Head of caudate nucleus (tissue), 42 donors: ENCODE measurements at regions not wholly inside any gene's neighbourhood (a gene's known extent, or its start where the extent isn't known, plus 50 kb on each side); places are given as distances from the start of the nearest gene placed in this dataset.

Source experiments
- DNase-seq, 42 donors: peaks; one replicate each; pipeline versions ENCODE4 v3.0.0 to v3.0.0-alpha.2; 2020 to 2021; ENCODE audit warnings: mixed read lengths in 7 of 42
- intact Hi-C: fragments of 100-400 bp; cut with DNase I; formaldehyde crosslinking; loops from one replicate; pipeline ENCODE4 v1.15.0; 2022

DNA sequence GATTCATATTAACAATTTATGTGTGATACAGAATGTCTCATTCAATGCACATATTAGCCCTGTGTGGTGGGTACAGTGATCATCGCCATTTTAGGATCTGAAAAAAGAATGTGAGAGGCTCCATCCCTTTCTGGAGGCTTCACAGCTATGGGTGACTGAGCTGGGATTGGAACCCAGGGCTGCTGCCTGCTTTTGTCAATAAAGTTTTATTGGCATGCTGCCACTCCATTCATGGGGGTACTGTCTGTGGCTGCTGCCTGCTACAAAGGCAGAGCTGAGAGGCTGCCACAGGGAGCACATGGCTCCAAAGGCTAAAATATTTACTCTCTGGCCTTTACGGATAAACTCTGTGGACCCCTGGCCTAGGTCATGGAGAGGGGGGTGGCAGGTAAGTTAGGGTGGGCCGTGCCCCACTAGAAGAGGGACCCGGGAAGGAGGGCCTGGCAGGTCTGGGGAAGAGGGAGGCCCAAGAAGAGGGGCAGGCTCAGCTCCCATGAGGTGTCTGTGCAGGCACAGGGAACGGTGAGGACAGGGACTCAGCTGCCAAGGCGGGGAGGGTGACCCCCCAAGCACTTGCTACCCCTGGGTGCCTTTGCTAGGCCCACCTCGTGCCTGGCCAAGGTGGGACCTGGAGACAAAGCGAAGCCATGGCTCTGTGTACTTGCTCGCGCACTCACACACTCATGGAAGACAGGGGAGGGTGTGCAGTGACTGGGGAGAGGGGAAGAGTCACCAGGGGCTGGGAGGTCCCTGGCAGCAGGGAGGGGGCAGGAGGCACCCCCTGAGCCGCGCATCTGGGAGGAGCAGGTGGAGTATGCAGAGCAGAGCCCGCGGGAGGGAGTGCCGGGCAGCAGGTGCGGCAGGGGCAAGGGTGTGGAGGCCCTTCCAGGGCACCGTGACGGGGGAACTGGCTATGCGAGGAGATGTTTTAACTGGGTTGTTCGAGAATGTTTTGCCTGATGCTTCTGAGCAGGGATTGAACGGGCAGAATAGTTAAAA lies 335.3 kb downstream of the CTTN start:
- DNase-seq, result no peak
- intact Hi-C loops, result no loop called here

DNA sequence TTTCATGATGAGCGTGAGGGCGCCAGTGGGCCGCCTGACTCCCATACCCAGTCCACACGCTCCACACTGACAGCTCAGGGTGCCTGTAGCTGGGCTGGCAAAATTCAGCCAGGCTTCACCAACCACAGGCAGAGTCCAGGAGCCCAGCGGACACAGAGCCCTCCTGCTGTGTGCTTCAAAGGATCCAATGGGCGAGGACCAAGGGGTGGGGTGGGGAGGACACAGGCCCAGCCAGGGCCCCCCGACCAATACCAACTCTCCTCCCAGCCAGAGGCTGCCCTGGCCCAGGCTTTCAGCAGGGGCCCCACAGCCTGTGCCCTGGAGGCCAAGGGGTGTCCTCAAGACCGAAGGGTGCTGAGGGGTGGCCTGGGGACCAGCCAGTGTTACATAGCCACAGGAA lies 336.1 kb downstream of the CTTN start:
- intact Hi-C loops, result no loop called here
- DNase-seq, result no peak

DNA sequence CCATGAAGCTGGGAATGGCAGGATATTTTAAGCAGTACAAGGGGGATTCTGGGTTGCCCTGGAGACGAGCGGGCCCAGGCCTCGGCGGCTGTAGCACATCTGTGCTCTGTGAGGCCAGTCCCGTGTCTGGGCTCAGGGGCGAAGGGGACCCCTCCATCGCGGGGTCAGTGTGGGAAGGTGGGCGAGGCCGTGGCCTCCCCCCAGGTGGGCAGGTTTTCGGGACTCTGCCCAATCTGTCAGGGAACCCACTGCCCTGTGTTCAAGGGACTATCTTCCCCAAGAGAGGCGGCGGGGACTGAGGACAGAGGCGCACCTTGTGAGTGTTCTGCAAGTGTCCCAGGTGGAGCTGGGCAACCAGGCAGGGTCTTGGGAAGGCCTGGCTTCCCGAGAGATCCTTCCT lies 336.6 kb downstream of the CTTN start:
- intact Hi-C loops, result no loop called here
- DNase-seq, result no peak

DNA sequence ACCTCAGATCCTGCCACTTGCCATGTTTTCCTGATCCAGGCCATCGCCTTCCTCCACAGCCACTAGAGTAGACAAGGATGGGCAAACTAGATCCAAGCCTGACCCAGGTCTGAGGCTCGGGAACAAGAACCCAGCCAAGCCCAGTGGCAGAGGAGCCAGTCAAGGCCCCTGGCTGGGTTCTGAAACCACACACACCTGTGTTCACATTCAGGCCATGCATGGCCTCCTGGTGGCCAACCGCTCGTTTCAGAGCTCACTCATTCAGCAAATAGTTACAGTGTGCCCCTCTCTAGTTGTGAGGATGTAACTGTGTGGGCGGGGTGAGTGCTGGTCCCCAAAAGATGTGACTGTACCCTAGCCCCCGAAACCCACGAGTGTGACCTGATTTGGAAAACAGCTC lies 337.6 kb downstream of the CTTN start:
- no peak for DNase-seq
- intact Hi-C loops, result no loop called here

DNA sequence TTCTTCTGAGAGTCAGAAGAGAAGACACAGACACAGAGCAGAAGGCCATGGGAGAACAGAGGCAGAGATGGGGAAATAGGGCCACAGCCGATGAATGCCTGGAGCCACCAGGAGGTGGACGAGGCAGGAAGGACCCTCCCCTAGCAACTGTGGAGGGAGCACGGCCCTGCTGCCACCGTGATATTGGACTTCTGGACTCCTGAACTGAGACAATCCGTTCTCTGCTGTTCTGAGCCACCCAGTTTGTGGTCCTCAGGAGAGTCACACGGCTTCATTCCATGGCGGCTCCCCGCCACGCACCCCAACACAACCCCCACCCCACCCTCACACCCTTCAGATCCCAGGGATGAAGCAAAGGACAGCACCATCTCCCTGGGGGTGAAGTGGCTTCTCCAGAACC lies 338.1 kb downstream of the CTTN start:
- DNase-seq, result no peak
- intact Hi-C loops, result no loop called here

DNA sequence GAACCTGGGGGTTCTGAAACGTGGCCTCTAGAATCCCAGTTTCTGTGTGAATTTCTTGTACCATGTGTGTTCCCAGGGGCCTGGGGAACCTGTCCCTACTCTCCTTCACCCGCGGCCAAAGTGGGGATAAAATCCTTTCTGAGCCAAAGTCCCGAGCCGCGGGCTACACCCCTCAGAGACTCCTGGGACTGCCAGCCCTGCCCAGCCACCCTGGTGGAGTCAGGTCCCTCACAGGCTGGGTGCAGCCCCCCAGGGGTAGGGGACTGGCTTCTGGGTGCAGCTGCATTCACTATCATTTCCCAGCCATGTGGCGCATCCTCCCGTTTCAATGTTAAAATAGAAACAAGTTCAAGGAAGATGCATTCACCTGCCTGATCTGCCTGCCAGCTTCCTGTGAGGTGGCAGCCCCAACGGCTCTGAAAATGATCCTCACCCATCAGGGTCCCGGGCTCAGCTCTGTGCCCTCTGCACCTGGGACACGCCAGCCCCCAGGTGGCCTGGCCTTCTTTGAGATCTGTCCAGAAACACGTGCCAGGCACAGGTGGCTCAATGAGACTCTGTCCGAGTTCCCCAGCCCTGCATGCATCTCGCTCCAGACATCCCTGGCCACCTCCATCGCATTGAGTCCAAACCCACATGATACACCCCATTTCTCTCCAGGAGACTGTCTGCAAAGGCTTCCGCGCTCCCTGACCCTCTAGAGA lies 338.8 kb downstream of the CTTN start:
- DNase-seq, result no peak
- intact Hi-C loops, result no loop called here

DNA sequence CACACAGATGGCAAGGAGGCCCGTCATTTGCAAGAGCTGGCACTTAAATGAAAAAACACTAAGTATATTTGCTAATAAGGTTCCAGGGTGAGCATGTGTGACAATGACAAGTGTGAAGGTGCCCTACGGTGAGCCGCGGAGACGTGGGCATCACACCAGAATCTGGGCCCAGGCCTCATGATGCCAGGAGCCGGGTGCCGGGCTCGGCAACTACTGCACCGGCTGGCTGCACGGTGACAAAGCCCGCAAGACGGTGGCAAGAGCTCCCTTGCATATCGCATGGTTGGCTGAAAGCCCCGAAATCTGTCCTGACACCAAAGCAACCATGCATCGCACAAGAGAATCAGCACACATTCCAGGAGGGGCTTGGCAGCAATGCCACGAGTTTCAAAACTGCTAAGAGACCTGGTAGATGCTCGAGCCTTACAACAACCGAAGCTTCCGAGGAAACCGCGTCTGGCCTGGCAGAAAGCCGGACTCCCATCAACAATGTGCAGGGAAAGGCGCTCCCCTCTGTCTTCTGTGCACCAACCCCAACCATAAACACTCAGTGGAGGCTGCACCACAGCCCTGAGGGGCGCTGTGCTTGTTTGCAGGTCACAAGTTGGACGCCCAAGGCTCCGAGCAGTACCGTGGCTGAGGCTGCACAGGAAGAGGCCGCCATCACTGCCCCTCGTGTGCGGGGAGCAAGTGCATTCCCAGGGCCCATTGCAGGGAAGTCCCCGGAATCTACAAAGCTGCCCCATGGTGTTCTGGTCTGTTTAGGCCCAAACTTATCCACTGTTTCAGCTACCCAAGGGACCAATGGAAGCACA lies 339.7 kb downstream of the CTTN start:
- intact Hi-C loops, result no loop called here
- DNase-seq, result no peak

DNA sequence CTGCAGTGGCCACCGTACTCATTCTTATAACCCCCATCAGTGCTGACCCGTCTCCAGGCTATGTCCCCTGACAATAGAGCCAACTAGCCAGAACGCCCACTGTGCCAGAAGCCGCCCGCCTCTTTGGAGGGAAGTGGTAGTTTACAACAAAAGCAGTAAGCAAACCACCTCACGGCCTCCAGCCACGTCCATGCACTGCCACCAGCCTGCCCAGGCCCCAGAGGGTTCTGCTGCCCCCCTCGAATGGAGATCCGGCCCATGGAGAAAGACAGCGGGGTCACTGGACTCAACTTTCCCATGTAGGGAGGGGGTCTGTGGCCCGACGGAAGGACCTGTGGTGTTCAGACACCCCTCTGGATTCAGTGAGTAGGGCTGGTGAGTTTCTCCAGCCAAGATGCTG lies 340.3 kb downstream of the CTTN start:
- intact Hi-C loops, result no loop called here

DNA sequence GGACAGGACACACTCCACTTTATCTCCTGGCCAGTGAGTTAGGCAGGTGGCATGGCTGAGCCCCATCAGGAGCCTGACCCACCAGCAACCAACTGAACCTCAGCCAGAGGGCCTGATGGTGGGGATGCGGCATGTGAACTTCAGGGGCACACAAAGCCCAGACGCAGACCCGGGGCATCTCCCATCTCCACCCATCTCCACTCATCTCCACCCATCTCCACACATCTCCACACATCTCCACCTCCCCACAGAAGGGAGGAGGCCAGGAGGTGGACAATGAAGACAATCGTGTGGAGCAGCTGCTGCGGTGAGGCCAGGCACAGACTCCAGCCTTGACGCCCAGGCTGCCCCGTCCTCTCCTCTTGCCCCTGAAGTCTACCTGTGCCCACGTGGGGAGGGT lies 340.8 kb downstream of the CTTN start:
- intact Hi-C loops, result no loop called here
- no peak for DNase-seq

More for the DNA sequence above, 340.3 kb downstream of the CTTN start:
- DNase-seq, result no peak

DNA sequence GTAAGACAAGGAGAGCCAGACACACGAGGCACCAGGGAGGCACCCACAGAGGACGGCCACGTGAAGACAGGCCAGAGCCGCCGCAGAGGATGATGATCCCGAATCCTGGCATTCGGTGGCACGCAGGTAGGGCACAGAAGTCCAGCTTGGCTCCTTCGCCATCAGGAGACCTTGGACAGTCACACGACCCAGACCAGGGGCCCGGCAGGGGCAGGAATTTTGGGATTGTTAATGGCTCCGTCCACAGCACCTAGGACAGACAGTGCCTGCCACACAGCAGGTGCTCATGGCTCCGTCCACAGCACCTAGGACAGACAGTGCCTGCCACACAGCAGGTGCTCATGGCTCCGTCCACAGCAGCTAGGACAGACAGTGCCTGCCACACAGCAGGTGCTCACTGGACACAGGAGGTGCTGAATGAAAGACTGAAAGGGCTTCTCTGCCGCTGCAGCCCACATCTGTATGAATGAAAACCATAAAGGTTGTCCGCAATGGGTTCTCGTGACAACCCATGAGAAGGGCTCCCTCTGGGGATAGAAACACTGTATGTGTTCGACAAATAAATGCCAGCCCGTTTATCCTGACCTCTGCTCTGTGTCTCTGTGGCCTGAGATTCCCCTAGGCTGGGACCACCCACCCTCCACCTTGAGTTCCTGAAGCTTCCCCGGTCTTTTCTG lies 341.6 kb downstream of the CTTN start:
- DNase-seq, result peak in 3 of 42 donors; percentile 16 to 46 (median 21)
- intact Hi-C loops, result no loop called here

DNA sequence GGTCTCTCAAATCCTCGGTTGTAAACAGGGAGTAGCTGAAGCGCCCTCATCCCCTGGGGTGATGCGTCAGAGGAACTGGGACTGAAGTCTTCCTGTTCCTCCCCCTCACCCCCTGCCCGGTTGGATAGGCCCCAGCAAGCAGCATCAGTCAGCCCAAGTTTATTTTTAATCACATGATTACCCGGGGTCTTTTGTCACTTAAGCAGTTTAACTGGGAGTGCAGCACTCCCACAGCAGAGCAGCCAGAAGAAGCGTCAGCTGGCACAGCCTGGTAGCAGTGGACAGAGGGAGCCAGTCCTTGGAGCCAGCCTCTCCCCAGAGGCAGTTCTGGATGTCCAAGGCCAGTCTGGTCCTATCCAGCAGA lies 342.1 kb downstream of the CTTN start:
- intact Hi-C loops, result no loop called here
- no peak for DNase-seq

DNA sequence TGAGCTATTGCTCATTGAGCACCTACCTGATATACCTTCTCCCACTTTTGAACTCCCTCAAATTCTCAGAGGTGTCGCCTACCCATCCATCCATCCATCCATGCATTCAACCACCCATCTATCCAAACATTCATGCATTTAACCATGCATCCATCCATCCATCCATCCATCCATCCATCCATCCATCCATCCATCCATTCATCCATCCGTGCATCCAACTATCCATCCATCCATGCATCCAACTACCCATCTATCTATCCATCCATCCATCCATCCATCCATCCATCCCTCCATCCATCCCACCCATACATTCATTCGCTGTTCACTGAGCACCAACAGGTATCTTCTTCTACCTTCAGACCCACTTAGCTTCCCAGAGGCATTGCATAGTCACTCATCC lies 342.8 kb downstream of the CTTN start:
- no peak for DNase-seq
- intact Hi-C loops, result no loop called here

DNA sequence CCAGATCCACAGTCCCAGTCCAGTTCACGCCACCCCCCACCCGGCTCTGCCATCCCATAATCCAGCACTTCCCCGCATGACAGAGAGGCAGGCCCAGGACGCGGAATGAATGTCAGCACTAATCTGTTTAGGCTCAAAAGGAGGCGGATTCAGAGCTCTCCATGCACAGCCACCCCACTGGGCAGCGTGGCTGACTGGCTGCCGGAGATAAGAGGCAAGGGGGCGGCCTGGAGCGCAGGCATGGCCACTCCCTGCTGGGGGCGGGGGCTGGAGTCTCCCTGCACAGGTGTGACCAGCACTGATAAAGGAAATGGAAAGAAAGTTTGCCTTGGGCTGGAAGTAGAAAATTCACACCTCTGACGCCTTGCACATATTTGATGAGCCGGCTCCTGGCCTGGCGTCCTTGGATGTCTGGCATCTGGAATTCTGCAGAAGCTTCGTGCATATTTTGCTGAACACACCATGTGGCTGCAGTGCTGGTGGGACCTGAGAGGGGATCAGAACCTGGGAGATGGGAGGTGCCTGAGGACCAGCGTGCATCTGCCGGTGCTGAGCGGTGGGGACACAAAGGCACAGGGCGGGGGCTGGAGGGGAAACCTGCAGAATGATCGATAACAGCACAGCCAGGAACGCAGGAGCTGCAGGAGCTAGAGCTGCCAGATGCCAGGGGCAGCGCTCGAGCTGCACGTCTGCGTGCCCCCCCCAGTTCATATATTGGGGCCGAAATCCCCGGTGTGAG lies 344.4 kb downstream of the CTTN start:
- peak in 1 of 42 donors; percentile 27 for DNase-seq
- intact Hi-C loops, result no loop called here

DNA sequence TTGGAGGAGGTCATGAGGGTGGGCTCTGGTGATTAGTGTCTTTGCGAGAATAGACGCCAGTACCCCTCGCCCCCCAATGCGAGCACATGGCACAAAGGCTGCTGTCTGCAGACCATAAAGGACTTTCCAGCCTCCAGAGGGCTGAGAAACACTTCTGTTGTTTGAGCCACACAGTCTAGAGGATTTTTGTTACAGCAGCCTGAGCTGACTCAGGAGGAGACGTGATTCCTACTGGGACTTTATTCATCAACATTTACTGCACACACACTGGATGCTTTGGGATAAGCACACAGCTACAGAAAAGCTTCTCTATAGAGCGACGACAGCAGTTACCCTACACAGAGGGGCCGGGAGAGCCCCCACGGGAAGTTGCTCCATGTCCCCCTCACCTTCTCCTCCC lies 345.0 kb downstream of the CTTN start:
- intact Hi-C loops, result no loop called here
- no peak for DNase-seq

DNA sequence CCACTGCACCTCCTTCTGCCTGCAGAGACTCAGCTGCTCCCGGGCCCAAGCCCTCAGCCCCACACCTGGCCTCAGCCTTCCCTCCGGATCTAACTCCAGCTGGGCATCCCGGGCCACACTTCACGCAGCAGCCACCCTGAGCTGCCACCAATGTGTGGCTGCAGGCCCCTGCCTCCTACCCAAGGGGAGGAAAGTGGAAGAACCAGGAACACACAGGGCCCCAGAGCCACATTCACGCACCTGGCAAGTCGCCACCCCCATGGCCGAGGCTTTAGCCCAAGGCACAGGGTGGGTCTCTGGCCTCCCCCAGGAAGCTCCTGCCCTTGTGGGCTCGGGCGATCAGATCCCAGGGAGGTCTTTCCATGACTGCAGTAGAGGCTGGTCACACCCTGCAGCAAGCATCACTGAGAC lies 345.6 kb downstream of the CTTN start:
- intact Hi-C loops, result no loop called here

DNA sequence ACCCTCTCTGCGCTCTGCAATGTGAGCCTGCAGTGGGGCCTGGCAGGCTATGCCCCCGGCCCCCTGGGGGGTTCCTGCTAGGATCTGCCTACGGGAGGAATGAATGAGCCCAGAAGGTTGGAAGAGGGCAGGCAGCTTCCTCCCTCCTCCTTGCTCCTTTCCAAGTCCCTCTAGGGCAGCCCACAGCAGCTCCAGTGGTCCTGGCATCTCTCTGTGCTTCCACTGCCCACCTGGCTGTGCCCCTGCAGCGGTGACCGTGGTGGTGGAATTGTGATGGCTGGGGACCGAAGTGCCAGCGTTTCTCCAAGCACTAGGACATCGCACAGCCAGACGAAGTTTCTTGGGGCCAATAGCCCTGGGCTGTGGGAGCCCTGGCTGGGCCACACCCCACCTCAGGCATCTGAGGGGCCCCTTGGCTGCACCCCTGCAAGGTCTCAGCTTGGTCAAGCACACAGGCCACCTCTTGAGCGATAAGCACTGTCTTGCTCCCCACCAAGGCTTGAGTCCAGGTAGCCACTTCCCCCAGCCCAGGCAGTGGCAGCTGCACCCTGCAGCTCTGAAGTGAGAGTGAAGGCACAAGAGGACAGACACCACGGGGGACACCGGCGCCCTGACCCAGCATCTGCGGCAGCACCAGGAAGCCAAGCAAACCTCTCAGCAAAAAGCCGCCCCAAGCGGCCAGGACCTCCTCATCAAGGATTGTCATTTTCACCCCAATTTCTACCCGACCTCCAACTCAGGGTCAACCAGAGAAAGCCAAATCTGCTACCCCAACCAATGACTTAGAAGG lies 346.3 kb downstream of the CTTN start:
- intact Hi-C loops, result no loop called here
- DNase-seq, result no peak

More for the DNA sequence above, 345.6 kb downstream of the CTTN start:
- DNase-seq, result no peak

DNA sequence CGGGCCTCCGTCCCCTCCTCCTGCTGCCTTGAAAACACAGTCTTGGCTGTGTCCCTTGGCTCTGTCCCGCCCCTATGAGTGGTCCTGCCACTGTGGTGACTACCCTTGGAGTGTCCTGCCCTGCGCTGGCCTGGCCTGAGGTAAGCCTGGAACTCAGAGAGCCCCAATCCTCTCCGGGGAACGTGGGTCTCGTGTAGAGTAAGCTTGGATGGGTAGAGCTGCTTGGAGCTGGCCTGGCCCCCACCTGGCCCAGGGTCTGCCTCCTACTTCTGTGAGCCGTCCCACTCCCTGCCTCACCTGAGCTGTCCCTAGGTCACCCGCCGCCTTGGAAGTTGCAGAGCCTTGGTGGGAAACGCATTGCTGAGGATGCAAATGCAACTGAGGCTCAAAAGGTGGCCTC lies 347.1 kb downstream of the CTTN start:
- intact Hi-C loops, result no loop called here
- DNase-seq, result no peak

DNA sequence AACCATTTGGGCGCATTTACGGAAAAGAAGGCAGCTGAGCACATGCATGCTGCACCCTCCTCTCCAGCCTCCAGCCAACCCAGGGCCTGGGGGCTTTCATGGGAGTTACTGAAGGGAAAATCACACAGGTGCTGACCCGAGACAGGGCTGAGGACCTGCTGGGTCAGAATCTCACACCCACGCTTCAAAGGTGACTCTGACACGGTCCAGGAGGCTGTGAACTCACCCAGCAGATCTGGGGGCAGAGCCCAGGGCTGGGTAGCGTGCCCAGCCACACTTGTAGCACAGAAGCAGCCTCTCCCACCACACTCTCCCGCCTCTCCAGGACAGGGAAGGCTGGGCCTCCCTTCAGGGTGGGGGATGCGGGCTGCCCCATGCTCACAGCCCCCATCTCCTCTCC lies 347.6 kb downstream of the CTTN start:
- no peak for DNase-seq
- intact Hi-C loops, result no loop called here
